GM12875 (cell line): ENCODE measurements at regions not wholly inside any gene's neighbourhood (a gene's known extent, or its start where the extent isn't known, plus 50 kb on each side); places are given as distances from the start of the nearest gene placed in this dataset.
A peak's percentile ranks its signal among the peaks of the same experiment; 100 is the strongest.

Source experiments
- H3K4me3 ChIP-seq: one replicate; pipeline ENCODE4 v1.5.1; 2011; ENCODE audit warnings: low read depth, low read length, control low read depth
- CTCF ChIP-seq: IDR thresholded peaks from 2 replicates; pipeline ENCODE4 v1.5.1; 2011; ENCODE audit warnings: low read depth, mild to moderate bottlenecking, control low read depth, inconsistent platforms, low read length, moderate library complexity, borderline replicate concordance; ENCODE audit not compliant: insufficient read depth

DNA sequence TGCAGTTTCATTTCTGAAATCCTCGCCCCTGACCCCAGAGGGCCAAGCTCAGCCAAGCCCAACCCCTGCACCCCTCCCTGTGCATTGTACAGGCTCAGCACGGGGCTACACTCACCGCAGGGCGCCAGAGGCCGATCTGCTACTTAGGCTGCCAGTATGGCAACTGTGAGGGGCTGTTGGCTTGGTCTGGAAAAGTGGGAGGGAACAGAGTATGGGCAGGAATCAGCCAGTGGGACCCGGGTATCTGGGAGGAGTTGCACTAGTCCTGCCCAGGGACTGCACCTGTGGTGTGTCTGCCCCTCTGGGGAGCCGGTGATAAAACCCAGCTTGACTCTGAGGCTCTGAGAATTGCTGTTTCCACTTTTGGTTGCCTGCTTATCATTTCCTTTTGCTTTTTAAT, 167.4 kb upstream of the KIF2A start:
- H3K4me3 ChIP-seq: no peak overlapping the region
- TF ChIP-seq CTCF: no peak

- H3K4me3 ChIP-seq: no peak overlapping the region
- no peak for TF ChIP-seq CTCF
Observed at GRCh38 chr5:62139741-62140140, 166.3 kb upstream of the KIF2A start.

DNA sequence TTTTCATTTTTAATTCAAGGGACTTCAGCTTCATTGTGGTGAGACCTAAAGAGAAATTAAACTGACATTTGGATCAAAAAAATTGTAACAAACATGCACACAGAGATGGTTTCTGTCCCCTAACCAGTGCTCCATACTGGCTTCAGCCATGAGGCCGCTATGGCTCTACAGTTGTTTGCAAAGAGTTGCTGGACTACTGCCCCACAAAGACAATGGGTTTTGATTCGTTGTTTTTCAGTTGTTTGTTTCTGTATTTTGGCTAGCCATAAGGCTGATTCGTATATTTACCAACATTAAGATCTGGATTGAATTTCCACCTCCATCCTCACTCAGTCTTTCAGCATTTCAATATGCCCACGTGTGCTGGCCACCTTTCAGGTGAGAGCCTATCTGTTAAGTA, 163.7 kb upstream of the KIF2A start:
- no peak overlapping the region for H3K4me3 ChIP-seq
- TF ChIP-seq CTCF: no peak

- peak; percentile 12; the same call in 1 of the 2 replicates for TF ChIP-seq CTCF
- H3K4me3 ChIP-seq: no peak overlapping the region
Observed at GRCh38 chr5:62143268-62144229, 162.5 kb upstream of the KIF2A start.

DNA sequence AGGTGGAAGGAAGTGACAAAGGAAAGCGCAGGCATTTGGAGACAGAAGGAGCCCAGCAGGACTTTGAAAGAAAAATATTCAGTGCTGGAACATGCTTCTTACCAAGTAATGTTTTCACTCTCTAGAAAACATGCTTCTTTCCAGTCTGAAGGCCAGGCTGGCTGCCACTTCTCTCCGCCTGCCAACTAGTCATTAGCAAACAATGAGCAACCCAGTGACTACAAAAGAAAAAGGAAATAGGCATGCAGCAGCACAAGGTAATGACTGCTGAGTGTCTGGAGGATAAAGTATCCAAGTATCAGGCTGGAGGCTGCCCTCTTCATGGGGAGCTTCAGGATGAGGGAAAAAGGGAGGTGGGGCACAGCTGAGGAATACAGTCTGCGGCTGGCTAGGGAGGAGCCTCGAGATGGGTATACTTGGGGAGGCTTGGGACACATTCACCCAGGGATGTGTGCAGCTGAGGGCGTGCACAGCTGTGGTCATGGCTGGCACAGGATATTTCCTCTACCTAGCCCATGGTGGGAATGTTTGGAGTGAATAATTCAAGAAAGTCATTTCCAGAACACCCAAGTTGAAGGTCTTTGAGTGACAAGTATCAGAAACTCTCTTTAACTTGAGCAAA, 161.5 kb upstream of the KIF2A start:
- no peak for TF ChIP-seq CTCF
- H3K4me3 ChIP-seq: no peak overlapping the region

- TF ChIP-seq CTCF: no peak
- no peak overlapping the region for H3K4me3 ChIP-seq
Observed at GRCh38 chr5:62149879-62150278, 156.1 kb upstream of the KIF2A start.
